ENCODE measurements at regions not wholly inside any gene's neighbourhood (a gene's known extent, or its start where the extent isn't known, plus 50 kb on each side); places are given as distances from the start of the nearest gene placed in this dataset.

DNA sequence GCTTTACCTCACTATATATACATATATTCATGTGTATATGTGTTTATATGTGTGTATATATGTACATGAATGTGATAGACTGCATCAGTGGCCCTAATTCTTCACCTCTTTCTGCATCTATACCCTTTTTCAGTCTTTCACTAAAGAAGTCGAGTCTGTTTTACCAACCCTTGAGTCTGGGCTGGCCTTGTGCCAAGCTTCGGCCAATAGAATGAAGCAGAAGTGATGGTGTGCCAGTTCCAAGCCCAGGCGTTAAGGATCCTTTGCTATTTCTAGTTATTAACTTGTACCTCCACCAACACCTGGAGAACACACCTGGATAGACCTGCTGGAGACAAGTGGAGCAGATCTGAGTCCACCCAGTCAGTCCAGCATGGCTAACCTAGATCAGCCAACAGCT is 61.6 kb upstream of the PPM1J start:
- Histone ChIP-seq H3K36me3 (ENCODE audit: insufficient read depth, insufficient read length, low read length) (no peaks in the 10 kb centered on the region), H3K9me3 (ENCODE audit: insufficient read depth, low read length) (peaks cover 12% of the 10 kb centered on the region; the same call in 1 of the 2 replicates), H3K4me1 (ENCODE audit: insufficient read depth, insufficient read length) (no peaks in the 10 kb centered on the region), H3K9ac (ENCODE audit: insufficient read length, low read depth) (no peak overlapping the region), H3K27me3 (ENCODE audit: insufficient read depth, insufficient read length) (no peaks in the 10 kb centered on the region), H3K4me3 (ENCODE audit: insufficient read length, low read depth) (no peak overlapping the region)
- no peak for DNase-seq (ENCODE audit: low read depth, low spot score)
- TF ChIP-seq ZNF274 (IDR thresholded peaks at IDR 0.05; ENCODE audit: low read depth, low read length) = no peak
- no peak for TF ChIP-seq SUZ12 (IDR thresholded peaks at IDR 0.05; ENCODE audit: extremely low read depth, insufficient read depth, insufficient read length)
- no peak for TF ChIP-seq YY1 (IDR thresholded peaks at IDR 0.05; ENCODE audit: insufficient read depth, insufficient read length)

DNA sequence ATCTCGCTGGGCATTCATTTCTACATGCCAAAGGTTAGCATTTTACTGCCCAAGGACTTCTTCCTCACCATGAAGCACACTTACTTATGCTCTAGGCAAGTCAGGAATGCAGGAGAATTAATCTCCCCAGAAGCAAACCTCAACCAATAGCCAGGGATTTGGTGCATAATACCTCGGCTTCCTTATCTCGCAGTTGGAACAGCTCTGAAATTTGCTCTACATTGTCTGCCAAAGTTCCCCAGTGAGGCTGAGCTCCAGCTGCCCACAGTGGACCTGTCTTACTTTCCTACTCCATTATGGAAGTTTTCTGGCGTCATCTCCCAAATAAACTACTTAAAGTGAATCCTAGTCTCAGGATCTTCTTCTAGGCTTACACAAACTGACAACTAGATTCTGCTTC is 57.6 kb upstream of the PPM1J start:
- peaks cover 10% of the 10 kb centered on the region; the same call in 1 of the 2 replicates for H3K9me3 ChIP-seq (ENCODE audit: insufficient read depth, low read length)
- no peaks in the 10 kb centered on the region for H3K27me3 ChIP-seq (ENCODE audit: insufficient read depth, insufficient read length)
- H3K4me3 ChIP-seq (ENCODE audit: insufficient read length, low read depth) = no peak overlapping the region
- TF ChIP-seq ZNF274 (IDR thresholded peaks at IDR 0.05; ENCODE audit: low read depth, low read length) = no peak
- TF ChIP-seq YY1 (IDR thresholded peaks at IDR 0.05; ENCODE audit: insufficient read depth, insufficient read length) = no peak
- no peak for TF ChIP-seq SUZ12 (IDR thresholded peaks at IDR 0.05; ENCODE audit: extremely low read depth, insufficient read depth, insufficient read length)
- no peaks in the 10 kb centered on the region for H3K4me1 ChIP-seq (ENCODE audit: insufficient read depth, insufficient read length)
- no peaks in the 10 kb centered on the region for H3K36me3 ChIP-seq (ENCODE audit: insufficient read depth, insufficient read length, low read length)
- no peak for DNase-seq (ENCODE audit: low read depth, low spot score)
- no peak overlapping the region for H3K9ac ChIP-seq (ENCODE audit: insufficient read length, low read depth)

DNA sequence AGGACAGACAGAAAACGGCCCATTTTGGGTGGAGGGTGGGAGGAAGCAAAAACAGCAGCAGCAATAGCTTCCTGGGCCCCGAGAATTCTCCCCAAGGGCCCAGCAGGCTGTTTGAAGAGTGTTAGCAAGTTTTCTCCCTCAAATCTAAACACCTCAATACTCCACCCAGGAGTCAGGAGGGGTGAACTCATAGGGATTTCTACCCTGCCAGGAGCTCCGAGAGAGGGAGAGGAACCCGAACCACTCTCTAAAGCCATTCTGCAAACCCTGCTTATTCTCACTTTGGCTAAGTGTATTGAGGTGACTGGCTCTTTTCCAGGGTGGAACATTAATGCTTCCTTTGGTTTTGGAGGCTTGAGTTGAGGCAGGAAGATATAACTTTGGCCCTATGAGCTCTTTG is 55.6 kb upstream of the PPM1J start:
- Histone ChIP-seq H3K4me3 (ENCODE audit: insufficient read length, low read depth) (no peak overlapping the region), H3K4me1 (ENCODE audit: insufficient read depth, insufficient read length) (no peaks in the 10 kb centered on the region), H3K36me3 (ENCODE audit: insufficient read depth, insufficient read length, low read length) (no peaks in the 10 kb centered on the region), H3K9ac (ENCODE audit: insufficient read length, low read depth) (no peak overlapping the region), H3K27me3 (ENCODE audit: insufficient read depth, insufficient read length) (no peaks in the 10 kb centered on the region), H3K9me3 (ENCODE audit: insufficient read depth, low read length) (peaks cover 24% of the 10 kb centered on the region; the same call in 1 of the 2 replicates)
- no peak for TF ChIP-seq YY1 (IDR thresholded peaks at IDR 0.05; ENCODE audit: insufficient read depth, insufficient read length)
- no peak for TF ChIP-seq SUZ12 (IDR thresholded peaks at IDR 0.05; ENCODE audit: extremely low read depth, insufficient read depth, insufficient read length)
- no peak for TF ChIP-seq ZNF274 (IDR thresholded peaks at IDR 0.05; ENCODE audit: low read depth, low read length)
- DNase-seq (ENCODE audit: low read depth, low spot score) = no peak

DNA sequence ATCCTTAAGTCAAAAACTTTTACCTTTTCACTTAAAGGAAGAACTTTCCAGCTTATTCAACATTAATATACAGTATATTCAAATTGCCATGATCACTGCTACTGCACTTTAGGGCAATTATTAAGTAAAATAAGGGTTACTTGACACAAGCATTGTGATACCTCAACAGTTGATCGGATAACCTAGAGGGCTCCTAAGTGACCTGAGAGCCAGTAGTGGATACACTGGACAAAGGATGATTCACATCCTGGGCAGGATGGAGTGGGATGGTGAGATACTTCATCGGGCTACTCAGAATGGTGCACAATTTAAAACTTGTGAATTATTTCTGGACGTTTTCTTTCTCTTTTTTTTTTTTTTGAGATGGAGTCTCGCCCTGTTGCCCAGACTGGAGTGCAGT is 54.5 kb upstream of the PPM1J start:
- Histone ChIP-seq H3K27me3 (ENCODE audit: insufficient read depth, insufficient read length) (no peaks in the 10 kb centered on the region), H3K4me1 (ENCODE audit: insufficient read depth, insufficient read length) (no peaks in the 10 kb centered on the region), H3K4me3 (ENCODE audit: insufficient read length, low read depth) (no peak overlapping the region), H3K36me3 (ENCODE audit: insufficient read depth, insufficient read length, low read length) (no peaks in the 10 kb centered on the region), H3K9me3 (ENCODE audit: insufficient read depth, low read length) (peaks cover 24% of the 10 kb centered on the region; the same call in 1 of the 2 replicates), H3K9ac (ENCODE audit: insufficient read length, low read depth) (no peak overlapping the region)
- TF ChIP-seq ZNF274 (IDR thresholded peaks at IDR 0.05; ENCODE audit: low read depth, low read length) (no peak), SUZ12 (IDR thresholded peaks at IDR 0.05; ENCODE audit: extremely low read depth, insufficient read depth, insufficient read length) (no peak), YY1 (IDR thresholded peaks at IDR 0.05; ENCODE audit: insufficient read depth, insufficient read length) (no peak)
- no peak for DNase-seq (ENCODE audit: low read depth, low spot score)

DNA sequence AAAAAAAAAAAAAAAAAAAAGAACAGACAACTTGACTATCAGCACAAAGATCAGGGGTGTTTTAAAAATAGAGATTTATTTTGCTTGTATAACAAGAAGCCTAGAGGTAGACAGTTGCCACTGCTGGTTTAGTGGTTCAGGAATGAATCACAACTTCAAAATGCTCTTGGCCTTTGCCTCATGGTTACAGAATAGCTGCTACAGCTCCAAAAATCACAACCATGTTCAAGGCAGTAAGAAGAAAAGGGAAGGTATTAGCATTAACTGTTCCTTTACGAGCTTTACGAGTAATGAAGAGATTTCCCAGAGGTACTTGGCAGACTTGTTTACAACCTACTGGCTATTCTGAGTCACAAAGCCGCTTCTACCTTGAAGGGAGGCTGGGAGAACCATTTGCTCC is 52.5 kb upstream of the PPM1J start:
- no peak for TF ChIP-seq YY1 (IDR thresholded peaks at IDR 0.05; ENCODE audit: insufficient read depth, insufficient read length)
- Histone ChIP-seq H3K9ac (ENCODE audit: insufficient read length, low read depth) (no peak overlapping the region), H3K36me3 (ENCODE audit: insufficient read depth, insufficient read length, low read length) (no peaks in the 10 kb centered on the region), H3K4me3 (ENCODE audit: insufficient read length, low read depth) (no peak overlapping the region), H3K27me3 (ENCODE audit: insufficient read depth, insufficient read length) (no peaks in the 10 kb centered on the region), H3K9me3 (ENCODE audit: insufficient read depth, low read length) (peaks cover 18% of the 10 kb centered on the region; the same call in 1 of the 2 replicates), H3K4me1 (ENCODE audit: insufficient read depth, insufficient read length) (peaks cover under 1% of the 10 kb centered on the region)
- no peak for DNase-seq (ENCODE audit: low read depth, low spot score)
